Activated CD4-positive, alpha-beta T cell treated with anti-CD3 and anti-CD28 coated beads, Interleukin-2, Interleukin-6, amounts not matched to agents 100 ng/mL and 50 ng/mL, durations not matched to agents 16 hours and 8 hours (primary cell): ENCODE measurements at regions not wholly inside any gene's neighbourhood (a gene's known extent, or its start where the extent isn't known, plus 50 kb on each side); places are given as distances from the start of the nearest gene placed in this dataset.

Experiments used
- DNase-seq: peaks from one replicate; pipeline ENCODE4 v3.0.0-alpha.2; 2020

- no peak for DNase-seq
Measured at GRCh38 chr12:67504026-67504425, 144.5 kb upstream of the DYRK2 start.

- no peak for DNase-seq
Measured at GRCh38 chr12:67506739-67507138, 141.8 kb upstream of the DYRK2 start.

- no peak for DNase-seq
Measured at GRCh38 chr12:67508830-67509229, 139.7 kb upstream of the DYRK2 start.

GRCh38 chr12:67509666-67510386 lies 138.7 kb upstream of the DYRK2 start:
- DNase-seq = no peak

- no peak for DNase-seq
Measured at GRCh38 chr12:67512061-67512460, 136.5 kb upstream of the DYRK2 start.

- no peak for DNase-seq
Measured at GRCh38 chr12:67514502-67514901, 134.0 kb upstream of the DYRK2 start.

GRCh38 chr12:67515679-67516340 lies 132.7 kb upstream of the DYRK2 start:
- peak; percentile 18 for DNase-seq

- DNase-seq = no peak
Measured at GRCh38 chr12:67517181-67517887, 131.2 kb upstream of the DYRK2 start.

- DNase-seq = no peak
Measured at GRCh38 chr12:67519484-67520433, 128.8 kb upstream of the DYRK2 start.

- DNase-seq = no peak
Measured at GRCh38 chr12:67520606-67521005, 127.9 kb upstream of the DYRK2 start.

- no peak for DNase-seq
Measured at GRCh38 chr12:67522222-67522621, 126.3 kb upstream of the DYRK2 start.

GRCh38 chr12:67523538-67523937 lies 125.0 kb upstream of the DYRK2 start:
- DNase-seq = no peak

GRCh38 chr12:67524861-67525616 lies 123.5 kb upstream of the DYRK2 start:
- no peak for DNase-seq

GRCh38 chr12:67525617-67525884 lies 123.0 kb upstream of the DYRK2 start:
- no peak for DNase-seq

GRCh38 chr12:67526129-67526528 lies 122.4 kb upstream of the DYRK2 start:
- DNase-seq = no peak

GRCh38 chr12:67531051-67531450 lies 117.5 kb upstream of the DYRK2 start:
- no peak for DNase-seq

GRCh38 chr12:67531501-67531900 lies 117.0 kb upstream of the DYRK2 start:
- DNase-seq = no peak

- DNase-seq = no peak
Measured at GRCh38 chr12:67533159-67533558, 115.4 kb upstream of the DYRK2 start.

GRCh38 chr12:67534046-67534445 lies 114.5 kb upstream of the DYRK2 start:
- DNase-seq = no peak

GRCh38 chr12:67534681-67535080 lies 113.9 kb upstream of the DYRK2 start:
- DNase-seq = no peak

GRCh38 chr12:67535176-67535575 lies 113.4 kb upstream of the DYRK2 start:
- no peak for DNase-seq

GRCh38 chr12:67535971-67536370 lies 112.6 kb upstream of the DYRK2 start:
- DNase-seq = no peak
